Astrocyte (in vitro differentiated cells and primary cell): ENCODE measurements at regions not wholly inside any gene's neighbourhood (a gene's known extent, or its start where the extent isn't known, plus 50 kb on each side); places are given as distances from the start of the nearest gene placed in this dataset.

ENCODE experiments used
- DNase-seq: peaks from one replicate; pipeline ENCODE4 v3.0.0-alpha.2; 2010; ENCODE audit warnings: low read depth
- FAIRE-seq: peaks from 2 replicates; lab custom pipeline; 2011; peaks lifted over from hg19 to GRCh38; lab: Jason Lieb, UNC
- H2AFZ ChIP-seq: 2 replicates; pipeline ENCODE4 v1.6.0; 2012; ENCODE audit warnings: low read depth, low read length, inconsistent platforms
- H3K27ac ChIP-seq: 2 replicates; pipeline ENCODE4 v1.5.1; 2011; ENCODE audit warnings: low read depth, low read length, inconsistent platforms
- H3K27me3 ChIP-seq: 2 replicates; pipeline ENCODE4 v1.6.0; 2011; ENCODE audit warnings: low read length, inconsistent platforms; ENCODE audit not compliant: insufficient read depth
- H3K36me3 ChIP-seq: 2 replicates; pipeline ENCODE4 v1.5.1; 2011; ENCODE audit warnings: low read length, inconsistent platforms; ENCODE audit not compliant: insufficient read depth
- H3K4me1 ChIP-seq: 2 replicates; pipeline ENCODE4 v1.5.1; 2011; ENCODE audit warnings: low read length, inconsistent platforms; ENCODE audit not compliant: insufficient read depth
- H3K4me2 ChIP-seq: 2 replicates; pipeline ENCODE4 v1.6.0; 2012; ENCODE audit warnings: low read length, inconsistent platforms
- H3K4me3 ChIP-seq: 2 replicates; pipeline ENCODE4 v1.5.1; 2011; ENCODE audit warnings: low read depth, mild to moderate bottlenecking, low read length, inconsistent platforms; ENCODE audit not compliant: insufficient read depth
- H3K79me2 ChIP-seq: 2 replicates; pipeline ENCODE4 v1.6.0; 2012; ENCODE audit warnings: mild to moderate bottlenecking, low read length, inconsistent platforms; ENCODE audit not compliant: insufficient read depth
- H3K9ac ChIP-seq: 2 replicates; pipeline ENCODE4 v1.6.0; 2012; ENCODE audit warnings: mild to moderate bottlenecking, low read length, inconsistent platforms
- H3K9me3 ChIP-seq: 2 replicates; pipeline ENCODE4 v1.5.1; 2012; ENCODE audit warnings: low read depth, mild to moderate bottlenecking, low read length, inconsistent platforms; ENCODE audit not compliant: insufficient read depth
- H4K20me1 ChIP-seq: 2 replicates; pipeline ENCODE4 v1.6.0; 2012; ENCODE audit warnings: low read length, inconsistent platforms; ENCODE audit not compliant: insufficient read depth
- H3K27ac Mint-ChIP-seq: one replicate; pipeline ENCODE4 v1.8.0; 2021; ENCODE audit warnings: mild to moderate bottlenecking, mixed read lengths; ENCODE audit not compliant: unreplicated experiment
- H3K27me3 Mint-ChIP-seq: one replicate; pipeline ENCODE4 v1.8.0; 2021; ENCODE audit warnings: low read depth, mixed read lengths; ENCODE audit not compliant: unreplicated experiment
- H3K36me3 Mint-ChIP-seq: one replicate; pipeline ENCODE4 v1.8.0; 2021; ENCODE audit warnings: low read depth, mixed read lengths; ENCODE audit not compliant: unreplicated experiment
- H3K4me1 Mint-ChIP-seq: one replicate; pipeline ENCODE4 v1.8.0; 2021; ENCODE audit warnings: low read depth, mixed read lengths; ENCODE audit not compliant: unreplicated experiment
- H3K4me3 Mint-ChIP-seq: one replicate; pipeline ENCODE4 v1.8.0; 2021; ENCODE audit warnings: mild to moderate bottlenecking, moderate library complexity, mixed read lengths; ENCODE audit not compliant: unreplicated experiment
- H3K9me3 Mint-ChIP-seq: one replicate; pipeline ENCODE4 v1.8.0; 2021; ENCODE audit warnings: mild to moderate bottlenecking, mixed read lengths; ENCODE audit not compliant: unreplicated experiment
- EZH2 ChIP-seq: IDR thresholded peaks from 2 replicates; pipeline ENCODE4 v1.6.1; 2012; ENCODE audit warnings: mild to moderate bottlenecking, low read length, inconsistent platforms; ENCODE audit not compliant: insufficient read depth
- TF ChIP-seq, protein P1 (sequence below): IDR thresholded peaks from 2 replicates; pipeline ENCODE4 v1.5.1; 2011; ENCODE audit warnings: low read depth, mild to moderate bottlenecking, inconsistent platforms, low read length, moderate library complexity; ENCODE audit not compliant: insufficient read depth

- no peak overlapping the region for H3K4me2 ChIP-seq
- H3K4me3 ChIP-seq = no peak overlapping the region
- Mint-ChIP-seq H3K27me3 (peaks cover 50% of the 10 kb centered on the region), H3K4me3 (no peak overlapping the region), H3K9me3 (peaks cover 9% of the 10 kb centered on the region), H3K4me1 (peaks cover 7% of the 10 kb centered on the region), H3K27ac (no peak overlapping the region), H3K36me3 (no peaks in the 10 kb centered on the region)
- no peaks in the 10 kb centered on the region for H4K20me1 ChIP-seq
- H3K27me3 ChIP-seq = peaks cover 2% of the 10 kb centered on the region
- H3K9ac ChIP-seq = no peak overlapping the region
- no peak overlapping the region for H3K27ac ChIP-seq
- TF ChIP-seq, protein P1, sequence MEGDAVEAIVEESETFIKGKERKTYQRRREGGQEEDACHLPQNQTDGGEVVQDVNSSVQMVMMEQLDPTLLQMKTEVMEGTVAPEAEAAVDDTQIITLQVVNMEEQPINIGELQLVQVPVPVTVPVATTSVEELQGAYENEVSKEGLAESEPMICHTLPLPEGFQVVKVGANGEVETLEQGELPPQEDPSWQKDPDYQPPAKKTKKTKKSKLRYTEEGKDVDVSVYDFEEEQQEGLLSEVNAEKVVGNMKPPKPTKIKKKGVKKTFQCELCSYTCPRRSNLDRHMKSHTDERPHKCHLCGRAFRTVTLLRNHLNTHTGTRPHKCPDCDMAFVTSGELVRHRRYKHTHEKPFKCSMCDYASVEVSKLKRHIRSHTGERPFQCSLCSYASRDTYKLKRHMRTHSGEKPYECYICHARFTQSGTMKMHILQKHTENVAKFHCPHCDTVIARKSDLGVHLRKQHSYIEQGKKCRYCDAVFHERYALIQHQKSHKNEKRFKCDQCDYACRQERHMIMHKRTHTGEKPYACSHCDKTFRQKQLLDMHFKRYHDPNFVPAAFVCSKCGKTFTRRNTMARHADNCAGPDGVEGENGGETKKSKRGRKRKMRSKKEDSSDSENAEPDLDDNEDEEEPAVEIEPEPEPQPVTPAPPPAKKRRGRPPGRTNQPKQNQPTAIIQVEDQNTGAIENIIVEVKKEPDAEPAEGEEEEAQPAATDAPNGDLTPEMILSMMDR = no peak
- TF ChIP-seq EZH2 = no peak
- FAIRE-seq = no peak
- no peaks in the 10 kb centered on the region for H3K79me2 ChIP-seq
- H3K36me3 ChIP-seq = no peaks in the 10 kb centered on the region
- H3K9me3 ChIP-seq = no peaks in the 10 kb centered on the region
- no peaks in the 10 kb centered on the region for H3K4me1 ChIP-seq
- H2AFZ ChIP-seq = no peak overlapping the region
- no peak for DNase-seq
Measured at GRCh38 chr2:239898292-239898925, 126.7 kb downstream of the NDUFA10 start.

DNA sequence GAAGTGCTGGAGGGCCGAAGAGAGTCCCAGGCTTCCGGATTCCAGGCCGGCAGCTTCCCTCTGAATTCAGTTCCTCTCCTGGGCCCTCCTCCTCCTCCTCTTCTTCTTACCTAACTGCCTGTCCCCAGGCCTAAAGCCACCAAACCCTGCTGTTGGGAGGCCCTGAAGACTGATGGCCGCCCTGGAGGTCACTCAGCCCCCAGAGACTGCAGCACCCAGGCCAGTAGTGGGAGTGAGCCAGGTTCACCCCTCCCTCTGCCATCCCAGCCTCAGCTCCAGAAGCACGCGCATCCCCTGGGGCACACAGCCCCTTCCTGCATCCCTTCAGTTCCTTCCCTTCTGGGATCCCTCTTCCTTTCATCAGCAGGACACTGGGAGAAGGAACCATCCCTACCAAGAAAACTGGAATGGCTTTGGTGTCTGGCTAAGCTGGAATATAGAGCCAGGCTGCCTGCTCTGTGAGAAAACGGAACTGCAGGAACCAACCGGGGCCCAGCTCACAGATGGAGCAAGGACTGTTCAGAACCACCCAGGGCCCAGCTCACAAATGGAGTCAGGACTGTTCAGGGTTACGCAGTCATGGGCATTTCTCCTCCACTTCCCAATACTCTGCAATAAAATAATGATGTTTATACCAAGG, 127.4 kb downstream of the NDUFA10 start:
- no peak overlapping the region for H2AFZ ChIP-seq

More for the DNA sequence above, 127.4 kb downstream of the NDUFA10 start:
- H3K4me1 Mint-ChIP-seq = peaks cover 3% of the 10 kb centered on the region
- Histone ChIP-seq H4K20me1 (no peaks in the 10 kb centered on the region), H3K79me2 (no peaks in the 10 kb centered on the region), H3K4me3 (no peak overlapping the region), H3K27ac (no peak overlapping the region), H3K27me3 (peaks cover 2% of the 10 kb centered on the region), H3K9ac (no peak overlapping the region), H3K36me3 (no peaks in the 10 kb centered on the region), H3K4me1 (no peaks in the 10 kb centered on the region), H3K9me3 (no peaks in the 10 kb centered on the region), H3K4me2 (no peak overlapping the region)
- DNase-seq = no peak
- no peak overlapping the region for H3K27ac Mint-ChIP-seq
- TF ChIP-seq, protein P1 = no peak
- no peak for TF ChIP-seq EZH2
- no peak for FAIRE-seq
- H3K36me3 Mint-ChIP-seq = no peaks in the 10 kb centered on the region
- peaks cover 52% of the 10 kb centered on the region for H3K27me3 Mint-ChIP-seq
- H3K4me3 Mint-ChIP-seq = no peak overlapping the region
- H3K9me3 Mint-ChIP-seq = peaks cover 9% of the 10 kb centered on the region
